HEK293 (cell line): ENCODE measurements at regions not wholly inside any gene's neighbourhood (a gene's known extent, or its start where the extent isn't known, plus 50 kb on each side); places are given as distances from the start of the nearest gene placed in this dataset.
A peak's percentile ranks its signal among the peaks of the same experiment; 100 is the strongest.

ENCODE experiments used
- CTCF ChIA-PET: fragments of 350-600 bp; formaldehyde crosslinking; extraction: SDS; loops from one replicate; lab custom pipeline; 2021; ENCODE audit warnings: antibody characterized with exemption; lab: Yijun Ruan, JAX
- POLR2A ChIA-PET: fragments of 300-600 bp; formaldehyde crosslinking; extraction: SDS; loops from one replicate; lab custom pipeline; 2020; ENCODE audit warnings: antibody characterized with exemption, inconsistent platforms; lab: Yijun Ruan, JAX
- H3K27ac ChIP-seq: fragments of 200-500 bp; sonication (Bioruptor generic); 2 replicates; pipeline ENCODE4 v1.5.1; 2014; ENCODE audit warnings: low read depth, low read length, control low read depth, inconsistent platforms; ENCODE audit errors: extremely low read depth
- H3K36me3 ChIP-seq, 2 experiments: fragments of 200-500 bp in 1 of 2; sonication (Bioruptor generic) in 1 of 2; 1 replicate in 1 of 2; 2 replicates in 1 of 2; pipeline ENCODE4 v1.5.1; 2014 to 2017; ENCODE audit warnings: inconsistent platforms in 2 of 2, low read length in 2 of 2; ENCODE audit not compliant: control insufficient read depth in 2 of 2, insufficient read depth in 1 of 2
- H3K4me1 ChIP-seq: fragments of 200-500 bp; sonication (Bioruptor generic); 2 replicates; pipeline ENCODE4 v1.5.1; 2014; ENCODE audit warnings: mild to moderate bottlenecking, low read length, inconsistent platforms; ENCODE audit not compliant: control insufficient read depth, insufficient read depth
- H3K4me3 ChIP-seq: 2 replicates; pipeline ENCODE4 v1.5.1; 2011; ENCODE audit warnings: low read depth, mild to moderate bottlenecking, control low read depth, low read length, moderate library complexity
- H3K9me3 ChIP-seq: fragments of 200-500 bp; sonication (Bioruptor generic); 2 replicates; pipeline ENCODE4 v1.5.1; 2014; ENCODE audit warnings: low read depth, low read length, inconsistent platforms; ENCODE audit not compliant: control insufficient read depth, insufficient read depth
- BCL11A ChIP-seq: fragments of 450-650 bp; formaldehyde crosslinking; IDR thresholded peaks from 2 replicates; pipeline ENCODE4 v1.5.1; 2016; ENCODE audit warnings: low read depth, missing biosample characterization, missing genetic modification characterization
- BCL6B ChIP-seq: fragments of 450-650 bp; formaldehyde crosslinking; IDR thresholded peaks from 2 replicates; pipeline ENCODE4 v1.5.1; 2017; ENCODE audit warnings: missing biosample characterization, missing genetic modification characterization
- FEZF1 ChIP-seq: fragments of 450-650 bp; formaldehyde crosslinking; IDR thresholded peaks from 2 replicates; pipeline ENCODE4 v1.5.1; 2016; ENCODE audit warnings: missing biosample characterization, missing genetic modification characterization
- MEIS1 ChIP-seq: sonication (generic); formaldehyde crosslinking; IDR thresholded peaks from 2 replicates; pipeline ENCODE4 v1.8.1; 2022; ENCODE audit warnings: missing genetic modification reagents, mild to moderate bottlenecking, borderline replicate concordance
- SP7 ChIP-seq: fragments of 450-650 bp; formaldehyde crosslinking; IDR thresholded peaks from 2 replicates; pipeline ENCODE4 v1.5.1; 2016; ENCODE audit warnings: missing biosample characterization, missing genetic modification characterization
- ZBTB11 ChIP-seq: fragments of 450-650 bp; formaldehyde crosslinking; conservative IDR thresholded peaks from 2 replicates; pipeline ENCODE4 v1.5.1; 2016; ENCODE audit warnings: low read depth, missing biosample characterization, missing genetic modification characterization
- ZNF10 ChIP-seq: fragments of 450-650 bp; formaldehyde crosslinking; IDR thresholded peaks from 2 replicates; pipeline ENCODE4 v1.5.1; 2017; ENCODE audit warnings: missing biosample characterization, missing genetic modification characterization
- ZNF132 ChIP-seq: fragments of 450-650 bp; formaldehyde crosslinking; IDR thresholded peaks from 2 replicates; pipeline ENCODE4 v1.5.1; 2017; ENCODE audit warnings: missing biosample characterization, missing genetic modification characterization, borderline replicate concordance
- ZNF274 ChIP-seq, 2 experiments: fragments of 200-500 bp in 1 of 2; fragments of 450-650 bp in 1 of 2; sonication (Bioruptor generic) in 1 of 2; formaldehyde crosslinking in 1 of 2; IDR thresholded peaks; 2 replicates each; pipeline versions ENCODE4 v1.5.1 to v1.6.1; 2014 to 2016; ENCODE audit warnings: borderline replicate concordance in 1 of 2, inconsistent platforms in 1 of 2, low read length in 1 of 2, missing biosample characterization in 1 of 2, missing genetic modification characterization in 1 of 2
- ZNF280C ChIP-seq: fragments of 450-650 bp; formaldehyde crosslinking; IDR thresholded peaks from 2 replicates; pipeline ENCODE4 v1.5.1; 2016; ENCODE audit warnings: missing biosample characterization, missing genetic modification characterization
- ZNF513 ChIP-seq: fragments of 450-650 bp; IDR thresholded peaks from 2 replicates; pipeline ENCODE4 v1.5.1; 2018; ENCODE audit warnings: missing biosample characterization, missing genetic modification characterization
- ZNF561 ChIP-seq: fragments of 450-650 bp; IDR thresholded peaks from 2 replicates; pipeline ENCODE4 v1.5.1; 2018; ENCODE audit warnings: missing biosample characterization, missing genetic modification characterization, borderline replicate concordance
- ZNF585B ChIP-seq: fragments of 450-650 bp; formaldehyde crosslinking; IDR thresholded peaks from 2 replicates; pipeline ENCODE4 v1.5.1; 2016; ENCODE audit warnings: missing biosample characterization, missing genetic modification characterization
- ZNF654 ChIP-seq: fragments of 450-650 bp; formaldehyde crosslinking; IDR thresholded peaks from 2 replicates; pipeline ENCODE4 v1.5.1; 2016; ENCODE audit warnings: low read depth, missing biosample characterization, missing genetic modification characterization
- ZNF785 ChIP-seq: fragments of 450-650 bp; formaldehyde crosslinking; IDR thresholded peaks from 2 replicates; pipeline ENCODE4 v1.5.1; 2016; ENCODE audit warnings: missing biosample characterization, missing genetic modification characterization

- Histone ChIP-seq H3K9me3 (no peaks in the 10 kb centered on the region), H3K4me3 (no peak overlapping the region), H3K4me1 (no peaks in the 10 kb centered on the region), H3K27ac (no peak overlapping the region), H3K36me3 (no peaks in the 10 kb centered on the region)
- POLR2A ChIA-PET = no interaction called here
- CTCF ChIA-PET = interaction anchor here (0.6 to 1.1 kb wide), 12 partner anchors 37 to 836 kb away, joined by 3 to 4 read pairs (median 3); no protein-coding TSS in a partner anchor
- TF ChIP-seq BCL6B (no peak), ZNF785 (tag by site-specific recombination) (no peak), ZNF654 (peak; percentile 26)
- TF ChIP-seq, all 188 proteins: peak for 1
Observed at GRCh38 chr2:209208211-209208610, 215.6 kb upstream of the MAP2 start.

GRCh38 chr2:209209943-209210342 is 213.9 kb upstream of the MAP2 start:
- CTCF ChIA-PET = interaction anchor here (0.5 to 1.5 kb wide), 4 partner anchors 121 to 750 kb away, joined by 3 to 5 read pairs (median 4); no protein-coding TSS in a partner anchor
- no peak for TF ChIP-seq ZNF132 (tag by site-specific recombination)
- no peak for TF ChIP-seq SP7 (tag by site-specific recombination)
- TF ChIP-seq ZNF280C (tag by site-specific recombination) = no peak
- no peak for TF ChIP-seq ZBTB11 (tag by site-specific recombination)
- no peak for TF ChIP-seq ZNF513 (tag by site-specific recombination)
- TF ChIP-seq BCL11A (tag by site-specific recombination) = no peak
- TF ChIP-seq ZNF585B = no peak
- no peak for TF ChIP-seq MEIS1 (CRISPR knock-in tag)
- no peak for TF ChIP-seq FEZF1 (tag by site-specific recombination)
- no peak for TF ChIP-seq ZNF561
- TF ChIP-seq ZNF274 (IDR thresholded peaks at IDR 0.05; ENCODE audit: low read length) = no peak
- no peak for TF ChIP-seq ZNF274 (tag by site-specific recombination; IDR thresholded peaks at IDR 0.05; ENCODE audit: borderline replicate concordance)
- no peak for TF ChIP-seq ZNF10

More at GRCh38 chr2:209209943-209210342, 213.9 kb upstream of the MAP2 start:
- no peak overlapping the region for H3K27ac ChIP-seq
- H3K4me1 ChIP-seq = no peaks in the 10 kb centered on the region
- H3K4me3 ChIP-seq = no peak overlapping the region
- H3K9me3 ChIP-seq = no peaks in the 10 kb centered on the region
- no peaks in the 10 kb centered on the region for H3K36me3 ChIP-seq
- POLR2A ChIA-PET = no interaction called here
